ENCODE measurements at regions not wholly inside any gene's neighbourhood (a gene's known extent, or its start where the extent isn't known, plus 50 kb on each side); places are given as distances from the start of the nearest gene placed in this dataset.

DNA sequence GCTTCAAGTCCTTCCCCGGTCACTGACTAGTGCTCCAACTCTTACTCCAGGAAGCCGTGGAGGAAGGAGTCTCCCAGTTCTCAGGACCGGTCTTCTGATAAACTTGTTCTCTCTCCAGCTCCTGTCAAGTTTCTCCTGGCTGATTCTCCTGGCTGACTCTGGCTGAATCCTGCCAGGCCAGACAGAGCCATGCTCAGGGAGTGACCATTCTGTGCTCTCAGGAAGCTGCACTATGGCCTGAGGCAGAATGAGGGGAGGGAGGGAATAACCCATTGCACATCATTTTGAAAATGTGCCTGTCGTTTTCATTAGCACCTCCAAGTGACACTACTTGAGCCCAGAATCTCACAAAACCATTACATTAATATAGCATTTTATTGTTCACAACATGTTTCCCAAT lies 80.8 kb downstream of the IFNG start:
- no peak overlapping the region for H3K18ac ChIP-seq (ENCODE audit: low read length)
- no peak overlapping the region for H3K23ac ChIP-seq (ENCODE audit: low read length)
- no peak overlapping the region for H2AFZ ChIP-seq (ENCODE audit: insufficient read depth, low read length, poor library complexity)
- peaks cover 3% of the 10 kb centered on the region for H3K9me3 ChIP-seq (ENCODE audit: insufficient read depth, low read depth, low read length)
- no peak overlapping the region for H3K27ac ChIP-seq (ENCODE audit: low read depth, low read length)
- H2BK5ac ChIP-seq (ENCODE audit: low read depth, low read length, poor library complexity) = no peak overlapping the region
- WGBS (ENCODE audit: extremely low coverage, insufficient coverage, insufficient read length) = no CpG with 5 or more reads among the region's 4 CpGs
- no peaks in the 10 kb centered on the region for H3K79me2 ChIP-seq (ENCODE audit: control insufficient read depth, insufficient read depth, low read length, poor library complexity)
- no peak overlapping the region for H4K12ac ChIP-seq (ENCODE audit: low read depth, low read length)
- no peak overlapping the region for H3K4me3 ChIP-seq (ENCODE audit: low read depth, low read length)
- no peak for DNase-seq
- H3K14ac ChIP-seq (ENCODE audit: low read length) = no peak overlapping the region
- H3K36me3 ChIP-seq (ENCODE audit: control insufficient read depth in 1 of 2, insufficient read depth in 2 of 2, low read length in 2 of 2) = no peaks in the 10 kb centered on the region
- no peak overlapping the region for H4K8ac ChIP-seq (ENCODE audit: low read depth, low read length)
- H3K4ac ChIP-seq (ENCODE audit: low read depth, low read length) = no peak overlapping the region
- no peak overlapping the region for H2BK120ac ChIP-seq (ENCODE audit: insufficient read depth, low read length, poor library complexity)
- H3K9ac ChIP-seq (ENCODE audit: low read length) = no peak overlapping the region
- no peak overlapping the region for H4K91ac ChIP-seq (ENCODE audit: low read depth, low read length)
- H3K79me1 ChIP-seq (ENCODE audit: low read length) = no peaks in the 10 kb centered on the region
- peaks cover 0 to 3% of the 10 kb centered on the region in 2 experiments for H3K4me1 ChIP-seq (ENCODE audit: control insufficient read depth in 1 of 2, insufficient read depth in 2 of 2, low read length in 2 of 2)
- H3K27me3 ChIP-seq (ENCODE audit: insufficient read depth, low read length) = no peaks in the 10 kb centered on the region
- H2BK12ac ChIP-seq (ENCODE audit: low read length) = no peak overlapping the region
- H2AK5ac ChIP-seq (ENCODE audit: low read length) = no peak overlapping the region
- no peak overlapping the region for H3K4me2 ChIP-seq (ENCODE audit: low read length)

DNA sequence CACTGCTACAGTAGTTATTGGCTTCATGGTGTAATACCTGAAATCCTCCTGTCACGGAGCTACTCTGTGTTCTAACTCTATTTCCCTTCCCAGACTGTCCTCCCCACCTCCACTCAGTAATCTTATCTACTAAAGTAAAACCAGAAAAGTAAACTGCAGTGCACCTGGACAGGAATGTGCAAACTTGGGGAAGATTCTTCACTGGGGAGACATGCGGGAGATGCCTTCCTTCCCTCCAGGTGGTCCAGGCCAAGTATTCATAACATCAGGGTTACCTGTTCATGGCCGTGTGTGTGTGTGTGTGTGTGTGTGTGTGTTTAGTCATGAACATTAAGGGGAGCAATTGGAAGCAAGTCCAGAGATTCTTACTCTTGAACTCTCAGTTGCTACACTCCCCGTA lies 84.1 kb downstream of the IFNG start:
- no CpG with 5 or more reads among the region's 4 CpGs for WGBS (ENCODE audit: extremely low coverage, insufficient coverage, insufficient read length)
- no peaks in the 10 kb centered on the region for H3K27me3 ChIP-seq (ENCODE audit: insufficient read depth, low read length)

DNA sequence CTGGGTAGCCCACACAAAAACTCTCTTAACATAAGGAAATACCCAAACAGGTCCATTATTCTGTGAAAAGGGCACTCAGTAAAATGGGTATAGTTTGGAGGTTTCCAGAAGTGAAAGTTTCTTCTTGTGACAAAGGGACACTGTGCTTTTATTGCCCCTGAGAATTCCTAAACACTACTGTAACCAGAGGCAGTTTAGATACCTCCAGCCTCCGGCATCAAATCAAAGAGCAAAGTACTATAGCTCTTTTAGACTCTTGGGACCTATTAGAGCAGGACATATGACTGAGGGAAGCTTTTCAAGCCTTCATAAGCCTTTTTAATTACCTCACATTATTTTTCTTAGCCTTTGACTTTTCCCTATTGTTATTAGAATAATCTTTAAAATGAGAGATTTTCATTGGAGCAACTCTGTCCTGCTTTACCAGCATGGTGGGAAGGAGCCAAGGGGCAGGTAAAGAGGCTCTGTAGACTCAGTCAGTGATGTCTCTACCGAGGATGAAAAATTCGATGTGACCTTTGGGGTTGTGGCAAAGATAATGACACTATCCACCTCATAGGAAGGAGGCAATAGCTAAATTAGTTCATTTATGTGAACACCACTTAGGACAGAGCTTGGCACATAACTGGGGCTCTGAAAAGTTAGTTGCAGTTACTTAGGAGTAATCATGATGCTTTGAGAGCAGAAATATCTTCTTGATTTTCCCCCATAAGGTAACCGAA lies 85.1 kb downstream of the IFNG start:
- no peak overlapping the region for H3K9ac ChIP-seq (ENCODE audit: low read length)
- no peaks in the 10 kb centered on the region for H3K79me2 ChIP-seq (ENCODE audit: control insufficient read depth, insufficient read depth, low read length, poor library complexity)
- no peak overlapping the region for H2AFZ ChIP-seq (ENCODE audit: insufficient read depth, low read length, poor library complexity)
- no peak overlapping the region for H3K18ac ChIP-seq (ENCODE audit: low read length)
- H3K9me3 ChIP-seq (ENCODE audit: insufficient read depth, low read depth, low read length) = no peaks in the 10 kb centered on the region
- H3K4me2 ChIP-seq (ENCODE audit: low read length) = no peak overlapping the region
- no peak overlapping the region for H3K14ac ChIP-seq (ENCODE audit: low read length)
- H3K36me3 ChIP-seq (ENCODE audit: control insufficient read depth in 1 of 2, insufficient read depth in 2 of 2, low read length in 2 of 2) = no peaks in the 10 kb centered on the region
- H2BK12ac ChIP-seq (ENCODE audit: low read length) = no peak overlapping the region
- no peak overlapping the region for H3K4me3 ChIP-seq (ENCODE audit: low read depth, low read length)
- peaks cover 0 to 3% of the 10 kb centered on the region in 2 experiments for H3K4me1 ChIP-seq (ENCODE audit: control insufficient read depth in 1 of 2, insufficient read depth in 2 of 2, low read length in 2 of 2)
- H2AK5ac ChIP-seq (ENCODE audit: low read length) = no peak overlapping the region
- no peaks in the 10 kb centered on the region for H3K27me3 ChIP-seq (ENCODE audit: insufficient read depth, low read length)
- H4K12ac ChIP-seq (ENCODE audit: low read depth, low read length) = no peak overlapping the region
- H3K4ac ChIP-seq (ENCODE audit: low read depth, low read length) = no peak overlapping the region
- H2BK120ac ChIP-seq (ENCODE audit: insufficient read depth, low read length, poor library complexity) = no peak overlapping the region
- no peak overlapping the region for H3K23ac ChIP-seq (ENCODE audit: low read length)
- no CpG with 5 or more reads among the region's 4 CpGs for WGBS (ENCODE audit: extremely low coverage, insufficient coverage, insufficient read length)
- no peak overlapping the region for H4K8ac ChIP-seq (ENCODE audit: low read depth, low read length)
- H2BK5ac ChIP-seq (ENCODE audit: low read depth, low read length, poor library complexity) = no peak overlapping the region
- no peak overlapping the region for H4K91ac ChIP-seq (ENCODE audit: low read depth, low read length)
- H3K27ac ChIP-seq (ENCODE audit: low read depth, low read length) = no peak overlapping the region
- H3K79me1 ChIP-seq (ENCODE audit: low read length) = no peaks in the 10 kb centered on the region
- no peak for DNase-seq

More for the DNA sequence above, 84.1 kb downstream of the IFNG start:
- Histone ChIP-seq H3K36me3 (ENCODE audit: control insufficient read depth in 1 of 2, insufficient read depth in 2 of 2, low read length in 2 of 2) (no peaks in the 10 kb centered on the region), H4K91ac (ENCODE audit: low read depth, low read length) (no peak overlapping the region), H3K9ac (ENCODE audit: low read length) (no peak overlapping the region), H3K27ac (ENCODE audit: low read depth, low read length) (no peak overlapping the region), H4K12ac (ENCODE audit: low read depth, low read length) (no peak overlapping the region), H3K4me1 (ENCODE audit: control insufficient read depth in 1 of 2, insufficient read depth in 2 of 2, low read length in 2 of 2) (peaks cover 0 to 3% of the 10 kb centered on the region in 2 experiments), H3K14ac (ENCODE audit: low read length) (no peak overlapping the region), H4K8ac (ENCODE audit: low read depth, low read length) (no peak overlapping the region), H2BK5ac (ENCODE audit: low read depth, low read length, poor library complexity) (no peak overlapping the region), H3K79me1 (ENCODE audit: low read length) (no peaks in the 10 kb centered on the region), H3K4me3 (ENCODE audit: low read depth, low read length) (no peak overlapping the region), H2AK5ac (ENCODE audit: low read length) (no peak overlapping the region), H3K79me2 (ENCODE audit: control insufficient read depth, insufficient read depth, low read length, poor library complexity) (no peaks in the 10 kb centered on the region), H2BK12ac (ENCODE audit: low read length) (no peak overlapping the region), H3K4me2 (ENCODE audit: low read length) (no peak overlapping the region), H3K18ac (ENCODE audit: low read length) (no peak overlapping the region), H3K23ac (ENCODE audit: low read length) (no peak overlapping the region), H3K4ac (ENCODE audit: low read depth, low read length) (no peak overlapping the region), H2BK120ac (ENCODE audit: insufficient read depth, low read length, poor library complexity) (no peak overlapping the region), H2AFZ (ENCODE audit: insufficient read depth, low read length, poor library complexity) (no peak overlapping the region), H3K9me3 (ENCODE audit: insufficient read depth, low read depth, low read length) (no peaks in the 10 kb centered on the region)
- no peak for DNase-seq

- Histone ChIP-seq H3K9me3 (ENCODE audit: insufficient read depth, low read depth, low read length) (peaks cover 4% of the 10 kb centered on the region), H2AK5ac (ENCODE audit: low read length) (no peak overlapping the region), H2BK120ac (ENCODE audit: insufficient read depth, low read length, poor library complexity) (no peak overlapping the region), H3K4ac (ENCODE audit: low read depth, low read length) (no peak overlapping the region), H3K79me2 (ENCODE audit: control insufficient read depth, insufficient read depth, low read length, poor library complexity) (no peaks in the 10 kb centered on the region), H3K18ac (ENCODE audit: low read length) (no peak overlapping the region), H3K36me3 (ENCODE audit: control insufficient read depth in 1 of 2, insufficient read depth in 2 of 2, low read length in 2 of 2) (no peaks in the 10 kb centered on the region), H4K91ac (ENCODE audit: low read depth, low read length) (no peak overlapping the region), H4K8ac (ENCODE audit: low read depth, low read length) (no peak overlapping the region), H3K14ac (ENCODE audit: low read length) (no peak overlapping the region), H3K4me1 (ENCODE audit: control insufficient read depth in 1 of 2, insufficient read depth in 2 of 2, low read length in 2 of 2) (no peaks in the 10 kb centered on the region), H2BK5ac (ENCODE audit: low read depth, low read length, poor library complexity) (no peak overlapping the region), H2BK12ac (ENCODE audit: low read length) (no peak overlapping the region), H3K9ac (ENCODE audit: low read length) (no peak overlapping the region), H3K23ac (ENCODE audit: low read length) (no peak overlapping the region), H3K79me1 (ENCODE audit: low read length) (no peaks in the 10 kb centered on the region), H3K27ac (ENCODE audit: low read depth, low read length) (no peak overlapping the region), H2AFZ (ENCODE audit: insufficient read depth, low read length, poor library complexity) (no peak overlapping the region), H3K4me2 (ENCODE audit: low read length) (no peak overlapping the region), H3K27me3 (ENCODE audit: insufficient read depth, low read length) (no peaks in the 10 kb centered on the region), H4K12ac (ENCODE audit: low read depth, low read length) (no peak overlapping the region), H3K4me3 (ENCODE audit: low read depth, low read length) (no peak overlapping the region)
- DNase-seq = no peak
- no CpG with 5 or more reads among the region's 2 CpGs for WGBS (ENCODE audit: extremely low coverage, insufficient coverage, insufficient read length)
Observed at GRCh38 chr12:68070957-68071356, 81.7 kb downstream of the IFNG-AS1 start.
